SU-DHL-6 (cell line): ENCODE measurements at regions not wholly inside any gene's neighbourhood (a gene's known extent, or its start where the extent isn't known, plus 50 kb on each side); places are given as distances from the start of the nearest gene placed in this dataset.

Experiments
- H2AFZ ChIP-seq: fragments of 200-600 bp; sonication (generic); 2 replicates; pipeline ENCODE4 v1.6.1; 2014; ENCODE audit warnings: low read depth, mild to moderate bottlenecking, moderate library complexity, mixed read lengths, antibody characterized with exemption, low read length; ENCODE audit not compliant: severe bottlenecking
- H3F3A ChIP-seq: fragments of 200-600 bp; shearing (Covaris generic); 2 replicates; pipeline ENCODE4 v1.6.0; 2016; ENCODE audit warnings: antibody characterized with exemption, mild to moderate bottlenecking; ENCODE audit not compliant: insufficient read depth
- H3K27ac ChIP-seq: fragments of 200-600 bp; sonication (generic); 2 replicates; pipeline ENCODE4 v1.5.1; 2016; ENCODE audit warnings: low read depth, mild to moderate bottlenecking, low read length, moderate library complexity, mixed read lengths
- H3K27me3 ChIP-seq: fragments of 200-600 bp; sonication (generic), shearing (Covaris generic); 2 replicates; pipeline ENCODE4 v1.6.0; 2014; ENCODE audit warnings: mild to moderate bottlenecking, low read length
- H3K36me3 ChIP-seq: fragments of 200-600 bp; sonication (generic); 2 replicates; pipeline ENCODE4 v1.6.1; 2014; ENCODE audit warnings: mild to moderate bottlenecking, low read length, mixed read lengths
- H3K4me2 ChIP-seq: fragments of 300-600, 200-600 bp; shearing (Covaris generic), sonication (generic); 2 replicates; pipeline ENCODE4 v1.6.0; 2014; ENCODE audit warnings: low read length, low read depth, mild to moderate bottlenecking; ENCODE audit not compliant: poor library complexity, severe bottlenecking
- H3K4me3 ChIP-seq: fragments of 200-600 bp; sonication (generic); 2 replicates; pipeline ENCODE4 v1.5.1; 2014; ENCODE audit warnings: antibody characterized with exemption, low read length, mild to moderate bottlenecking, mixed read lengths; ENCODE audit not compliant: insufficient read depth, poor library complexity, severe bottlenecking
- H3K79me2 ChIP-seq: fragments of 200-600 bp; sonication (generic); 2 replicates; pipeline ENCODE4 v1.6.1; 2014; ENCODE audit warnings: mild to moderate bottlenecking, low read length, moderate library complexity; ENCODE audit not compliant: insufficient read depth
- H3K9ac ChIP-seq: fragments of 200-600 bp; sonication (generic); 2 replicates; pipeline ENCODE4 v1.7.0; 2014; ENCODE audit warnings: mild to moderate bottlenecking, low read length
- H3K9me2 ChIP-seq: fragments of 200-600 bp; sonication (generic); replicated peaks from 2 replicates; pipeline ENCODE4 v1.6.1; 2014; ENCODE audit warnings: low read length; ENCODE audit not compliant: insufficient read depth
- H3K9me3 ChIP-seq: fragments of 200-600 bp; sonication (generic); 2 replicates; pipeline ENCODE4 v1.6.1; 2014; ENCODE audit warnings: low read length, mixed read lengths; ENCODE audit not compliant: insufficient read depth
- H4K20me1 ChIP-seq: fragments of 200-600 bp; sonication (generic); 2 replicates; pipeline ENCODE4 v1.6.1; 2014; ENCODE audit warnings: low read depth, mild to moderate bottlenecking, antibody characterized with exemption, low read length, moderate library complexity, mixed read lengths
- CTCF ChIP-seq: fragments of 200-600 bp; sonication (generic); IDR thresholded peaks from one replicate; pipeline ENCODE4 v1.5.1; 2017; ENCODE audit warnings: antibody characterized with exemption, mild to moderate bottlenecking, low read length, moderate library complexity; ENCODE audit not compliant: insufficient read depth, poor library complexity, severe bottlenecking
- EZH2phosphoT487 ChIP-seq: fragments of 200-600 bp; sonication (generic), shearing (Covaris generic); conservative IDR thresholded peaks from 2 replicates; pipeline ENCODE4 v1.6.1; 2018; ENCODE audit warnings: mild to moderate bottlenecking, antibody characterized with exemption, low read length, moderate library complexity, mixed read lengths

GRCh38 chr10:130461631-130462030 is 325.4 kb downstream of the GLRX3 start:
- Histone ChIP-seq H4K20me1 (no peaks in the 10 kb centered on the region), H3K4me3 (no peak overlapping the region), H3K9ac (no peak overlapping the region), H3K36me3 (no peaks in the 10 kb centered on the region), H3K4me2 (no peak overlapping the region), H3K27ac (no peak overlapping the region), H3K9me3 (no peaks in the 10 kb centered on the region), H3K79me2 (no peaks in the 10 kb centered on the region), H3F3A (no peaks in the 10 kb centered on the region), H2AFZ (no peak overlapping the region), H3K27me3 (no peaks in the 10 kb centered on the region), H3K9me2 (no peaks in the 10 kb centered on the region)
- no peak for TF ChIP-seq EZH2phosphoT487
- TF ChIP-seq CTCF = no peak

- no peaks in the 10 kb centered on the region for H3K9me2 ChIP-seq
- no peak overlapping the region for H2AFZ ChIP-seq
- H3K27ac ChIP-seq = no peak overlapping the region
- no peaks in the 10 kb centered on the region for H3K27me3 ChIP-seq
- no peaks in the 10 kb centered on the region for H3F3A ChIP-seq
- H3K9ac ChIP-seq = no peak overlapping the region
- no peaks in the 10 kb centered on the region for H3K9me3 ChIP-seq
- TF ChIP-seq EZH2phosphoT487 (no peak), CTCF (no peak)
- no peak overlapping the region for H3K4me2 ChIP-seq
- no peak overlapping the region for H3K4me3 ChIP-seq
- no peaks in the 10 kb centered on the region for H4K20me1 ChIP-seq
- no peaks in the 10 kb centered on the region for H3K79me2 ChIP-seq
- H3K36me3 ChIP-seq = no peaks in the 10 kb centered on the region
Measured at GRCh38 chr10:130463104-130463875, 327.1 kb downstream of the GLRX3 start.

- no peaks in the 10 kb centered on the region for H3K79me2 ChIP-seq
- H2AFZ ChIP-seq = no peak overlapping the region
- H3K9ac ChIP-seq = no peak overlapping the region
- H3K36me3 ChIP-seq = no peaks in the 10 kb centered on the region
- H3F3A ChIP-seq = no peaks in the 10 kb centered on the region
- no peak overlapping the region for H3K4me3 ChIP-seq
- no peak overlapping the region for H3K4me2 ChIP-seq
- H3K27me3 ChIP-seq = no peaks in the 10 kb centered on the region
- TF ChIP-seq EZH2phosphoT487 (no peak), CTCF (no peak)
- H3K9me2 ChIP-seq = no peaks in the 10 kb centered on the region
- H3K9me3 ChIP-seq = no peaks in the 10 kb centered on the region
- H3K27ac ChIP-seq = no peak overlapping the region
- H4K20me1 ChIP-seq = no peaks in the 10 kb centered on the region
Measured at GRCh38 chr10:130463876-130464364, 327.7 kb downstream of the GLRX3 start.
